H1 (cell line): ENCODE measurements at regions not wholly inside any gene's neighbourhood (a gene's known extent, or its start where the extent isn't known, plus 50 kb on each side); places are given as distances from the start of the nearest gene placed in this dataset.

Source experiments
- CTCF ChIA-PET: fragments of 300-600 bp; sonication (Branson Sonifier 250); formaldehyde crosslinking; loops from one replicate; lab custom pipeline; 2021; ENCODE audit not compliant: partially characterized antibody; lab: Charles Lee
- POLR2A ChIA-PET: fragments of 300-600 bp; sonication (Branson Sonifier 250); formaldehyde crosslinking; loops from one replicate; lab custom pipeline; 2021; ENCODE audit warnings: inconsistent platforms; ENCODE audit not compliant: partially characterized antibody; lab: Charles Lee
- DNase-seq, 2 experiments: peaks; one replicate each; pipeline versions ENCODE4 v3.0.0 to v3.0.0-alpha.2; 2010 to 2022; ENCODE audit warnings: low spot score in 2 of 2, low read depth in 1 of 2, mixed read lengths in 1 of 2
- FAIRE-seq: peaks from 2 replicates; lab custom pipeline; 2011; peaks lifted over from hg19 to GRCh38; lab: Jason Lieb, UNC
- H2AFZ ChIP-seq: 2 replicates; pipeline ENCODE4 v1.8.1; 2012; ENCODE audit warnings: low read length, inconsistent platforms
- H2AK5ac ChIP-seq: 2 replicates; pipeline ENCODE4 v1.6.1; 2013; ENCODE audit warnings: low read depth, low read length
- H2BK120ac ChIP-seq: replicated peaks from 2 replicates; pipeline ENCODE3; 2013; ENCODE audit warnings: low read depth, low read length, inconsistent platforms
- H2BK12ac ChIP-seq: 2 replicates; pipeline ENCODE4 v1.6.1; 2013; ENCODE audit warnings: low read depth, low read length
- H2BK15ac ChIP-seq: 2 replicates; pipeline ENCODE4 v1.6.1; 2013; ENCODE audit warnings: low read length
- H2BK20ac ChIP-seq: 2 replicates; pipeline ENCODE4 v1.6.1; 2013; ENCODE audit warnings: low read length
- H2BK5ac ChIP-seq: 2 replicates; pipeline ENCODE4 v1.6.1; 2013; ENCODE audit warnings: low read depth, low read length
- H3K14ac ChIP-seq: 2 replicates; pipeline ENCODE4 v1.6.1; 2013; ENCODE audit warnings: inconsistent platforms; ENCODE audit not compliant: insufficient read length
- H3K18ac ChIP-seq: 2 replicates; pipeline ENCODE4 v1.6.1; 2013; ENCODE audit warnings: low read length; ENCODE audit errors: extremely low read depth
- H3K23ac ChIP-seq: 2 replicates; pipeline ENCODE4 v1.6.1; 2013; ENCODE audit warnings: inconsistent platforms; ENCODE audit not compliant: insufficient read length
- H3K23me2 ChIP-seq: 2 replicates; pipeline ENCODE4 v1.6.1; 2013; ENCODE audit warnings: low read depth, low read length
- H3K27ac ChIP-seq: 2 replicates; pipeline ENCODE4 v1.6.1; 2011; ENCODE audit warnings: low read depth, low read length, inconsistent platforms
- H3K27me3 ChIP-seq, 4 experiments: replicated peaks in 1 of 4; 1 replicate in 1 of 4; 2 replicates in 3 of 4; pipeline versions ENCODE4 v1.6.1 to v1.8.1; 2011 to 2013; ENCODE audit warnings: low read length in 3 of 4, mild to moderate bottlenecking in 3 of 4, inconsistent platforms in 2 of 4, mixed read lengths in 2 of 4, moderate library complexity in 1 of 4; ENCODE audit not compliant: control insufficient read depth in 3 of 4, insufficient read depth in 3 of 4; ENCODE audit errors: extremely low read depth in 1 of 4
- H3K36me3 ChIP-seq, 4 experiments: 2 replicates each; pipeline versions ENCODE4 v1.6.1 to v1.8.1; 2011 to 2013; ENCODE audit warnings: mild to moderate bottlenecking in 4 of 4, low read length in 3 of 4, moderate library complexity in 2 of 4, control low read depth in 1 of 4, inconsistent platforms in 1 of 4; ENCODE audit not compliant: insufficient read depth in 4 of 4, control insufficient read depth in 2 of 4
- H3K4ac ChIP-seq: replicated peaks from 2 replicates; pipeline ENCODE3; 2013; ENCODE audit warnings: low read length, low read depth, mixed read lengths, inconsistent platforms; ENCODE audit not compliant: insufficient read length
- H3K4me1 ChIP-seq, 4 experiments: replicated peaks in 1 of 4; 1 replicate in 1 of 4; 2 replicates in 3 of 4; pipeline versions ENCODE4 v1.6.1 to v1.8.1; 2011 to 2013; ENCODE audit warnings: low read length in 3 of 4, inconsistent platforms in 2 of 4, mixed read lengths in 1 of 4; ENCODE audit not compliant: insufficient read depth in 4 of 4, control insufficient read depth in 3 of 4
- H3K4me2 ChIP-seq, 2 experiments: 2 replicates each; pipeline versions ENCODE4 v1.6.1 to v1.8.1; 2011 to 2013; ENCODE audit warnings: low read depth in 2 of 2, low read length in 2 of 2, control low read depth in 1 of 2, inconsistent platforms in 1 of 2, mild to moderate bottlenecking in 1 of 2; ENCODE audit not compliant: insufficient read depth in 1 of 2
- H3K4me3 ChIP-seq, 4 experiments: fragments of 200-600, 300-600 bp in 1 of 4; sonication (generic), shearing (Covaris generic), sonication (Bioruptor Twin) in 1 of 4; 2 replicates each; pipeline versions ENCODE4 v1.5.1 to v1.8.1; 2011 to 2016; ENCODE audit warnings: low read length in 4 of 4, low read depth in 3 of 4, control low read depth in 2 of 4, inconsistent platforms in 2 of 4, mild to moderate bottlenecking in 2 of 4, mixed read lengths in 1 of 4, moderate library complexity in 1 of 4; ENCODE audit not compliant: insufficient read depth in 2 of 4; ENCODE audit errors: extremely low read depth in 1 of 4
- H3K56ac ChIP-seq: replicated peaks from 2 replicates; pipeline ENCODE3; 2013; ENCODE audit warnings: low read depth, mild to moderate bottlenecking, mixed read lengths, low read length, inconsistent platforms; ENCODE audit not compliant: insufficient read length
- H3K79me1 ChIP-seq: 2 replicates; pipeline ENCODE4 v1.6.1; 2013; ENCODE audit warnings: low read depth, low read length, control low read depth
- H3K79me2 ChIP-seq, 2 experiments: 2 replicates each; pipeline versions ENCODE4 v1.6.1 to v1.8.1; 2012 to 2013; ENCODE audit warnings: low read length in 2 of 2, mild to moderate bottlenecking in 2 of 2, inconsistent platforms in 1 of 2; ENCODE audit not compliant: insufficient read depth in 2 of 2, control insufficient read depth in 1 of 2
- H3K9ac ChIP-seq, 4 experiments: replicated peaks in 1 of 4; 1 replicate in 1 of 4; 2 replicates in 3 of 4; pipeline versions ENCODE4 v1.6.1 to v1.8.1; 2011 to 2013; ENCODE audit warnings: low read depth in 3 of 4, low read length in 3 of 4, control low read depth in 2 of 4, mild to moderate bottlenecking in 2 of 4, moderate library complexity in 2 of 4, inconsistent platforms in 1 of 4; ENCODE audit errors: extremely low read depth in 1 of 4
- H3K9me3 ChIP-seq, 2 experiments: 2 replicates each; pipeline versions ENCODE4 v1.6.1 to v1.8.1; 2012 to 2013; ENCODE audit warnings: mild to moderate bottlenecking in 2 of 2, moderate library complexity in 2 of 2, control low read depth in 1 of 2, inconsistent platforms in 1 of 2, low read depth in 1 of 2, low read length in 1 of 2, mixed read lengths in 1 of 2; ENCODE audit not compliant: insufficient read depth in 2 of 2
- H4K20me1 ChIP-seq, 2 experiments: replicated peaks in 1 of 2; 2 replicates each; pipeline versions ENCODE3 to v1.8.1; 2011 to 2013; ENCODE audit warnings: inconsistent platforms in 2 of 2, low read length in 2 of 2, mild to moderate bottlenecking in 1 of 2; ENCODE audit not compliant: insufficient read depth in 2 of 2, control insufficient read depth in 1 of 2
- H4K5ac ChIP-seq: 2 replicates; pipeline ENCODE4 v1.6.1; 2013; ENCODE audit warnings: low read length, low read depth, mixed read lengths, inconsistent platforms; ENCODE audit not compliant: insufficient read length
- H4K8ac ChIP-seq: 2 replicates; pipeline ENCODE4 v1.8.0; 2013; ENCODE audit warnings: mild to moderate bottlenecking, moderate library complexity, low read length, inconsistent platforms; ENCODE audit not compliant: insufficient read depth; ENCODE audit errors: extremely low read depth
- H4K91ac ChIP-seq: replicated peaks from 2 replicates; pipeline ENCODE3; 2013; ENCODE audit warnings: low read length, mixed read lengths, inconsistent platforms; ENCODE audit not compliant: insufficient read length
- CHD1 ChIP-seq: IDR thresholded peaks from 2 replicates; pipeline ENCODE4 v1.6.1; 2012; ENCODE audit warnings: low read depth, low read length, improper control_type of control experiment
- EP300 ChIP-seq, 2 experiments: IDR thresholded peaks; 1 replicate in 1 of 2; 2 replicates in 1 of 2; pipeline ENCODE4 v1.6.1; 2011 to 2012; ENCODE audit warnings: low read depth in 2 of 2, low read length in 2 of 2, mild to moderate bottlenecking in 2 of 2, borderline replicate concordance in 1 of 2, inconsistent platforms in 1 of 2, moderate library complexity in 1 of 2
- GTF2F1 ChIP-seq: IDR thresholded peaks from 2 replicates; pipeline ENCODE4 v1.6.1; 2012; ENCODE audit warnings: low read depth, low read length, improper control_type of control experiment, borderline replicate concordance
- KDM1A ChIP-seq: fragments of 200-600, 300-600 bp; sonication (generic); IDR thresholded peaks from 2 replicates; pipeline ENCODE4 v1.7.1; 2016; ENCODE audit warnings: mild to moderate bottlenecking, low read length, borderline replicate concordance
- PHF8 ChIP-seq: fragments of 200-600 bp; sonication (generic); conservative IDR thresholded peaks from 2 replicates; pipeline ENCODE4 v1.7.1; 2012; ENCODE audit warnings: low read depth, mild to moderate bottlenecking, inconsistent platforms, low read length, moderate library complexity
- RFX5 ChIP-seq: IDR thresholded peaks from 2 replicates; pipeline ENCODE4 v1.6.1; 2011; ENCODE audit warnings: low read depth, low read length, improper control_type of control experiment, borderline replicate concordance
- RNF2 ChIP-seq: fragments of 200-900, 300-1000 bp; sonication (generic); IDR thresholded peaks from 2 replicates; pipeline ENCODE4 v1.7.1; 2016; ENCODE audit warnings: borderline replicate concordance, low read depth, mild to moderate bottlenecking, antibody characterized with exemption, low read length; ENCODE audit not compliant: poor library complexity, severe bottlenecking; ENCODE audit errors: missing control alignments
- TBP ChIP-seq: IDR thresholded peaks from 2 replicates; pipeline ENCODE4 v1.6.1; 2011; ENCODE audit warnings: low read depth, low read length, improper control_type of control experiment
- WGBS, 2 experiments: shearing (Covaris generic) in 1 of 2; methylation state at CpG; one replicate each; pipeline versions ENCODE4 v1.1.6 to v1.1.7; 2013 to 2015; ENCODE audit warnings: low lambda C conversion rate in 2 of 2, mixed read lengths in 2 of 2, inconsistent platforms in 1 of 2, low coverage in 1 of 2, missing lambda C conversion rate in 1 of 2; ENCODE audit not compliant: insufficient replicate concordance in 2 of 2, insufficient coverage in 1 of 2, insufficient read length in 1 of 2; ENCODE audit errors: extremely low coverage in 1 of 2, missing lambda C conversion rate in 1 of 2; 5-methylcytosine and 5-hydroxymethylcytosine counted together

- H3K36me3 ChIP-seq = no peaks in the 10 kb centered on the region
- H2BK5ac ChIP-seq = no peak overlapping the region
- no peak overlapping the region for H3K4me3 ChIP-seq
- no peak overlapping the region for H2BK120ac ChIP-seq
- H3K9ac ChIP-seq = no peak overlapping the region
- H3K79me2 ChIP-seq = no peaks in the 10 kb centered on the region
- no peak for DNase-seq
- no peak overlapping the region for H3K23ac ChIP-seq
- no peak overlapping the region for H3K4me2 ChIP-seq
- no peak overlapping the region for H3K56ac ChIP-seq
- H4K5ac ChIP-seq = no peak overlapping the region
- TF ChIP-seq RFX5 (no peak), EP300 (IDR thresholded peaks at IDR 0.05; ENCODE audit: borderline replicate concordance in 1 of 2, low read depth in 2 of 2, low read length in 2 of 2) (no peak), TBP (no peak), KDM1A (no peak), RNF2 (no peak), GTF2F1 (no peak), PHF8 (no peak), CHD1 (no peak)
- H2BK12ac ChIP-seq = no peak overlapping the region
- H2AK5ac ChIP-seq = no peak overlapping the region
- H3K27me3 ChIP-seq = no peaks in the 10 kb centered on the region
- POLR2A ChIA-PET = no interaction called here
- H4K20me1 ChIP-seq = no peaks in the 10 kb centered on the region
- no peak overlapping the region for H3K4ac ChIP-seq
- CTCF ChIA-PET = no interaction called here
- H3K27ac ChIP-seq = no peak overlapping the region
- H4K91ac ChIP-seq = no peak overlapping the region
- H3K4me1 ChIP-seq = no peaks in the 10 kb centered on the region
- no peak overlapping the region for H4K8ac ChIP-seq
- 93% methylated on average over 3 of the region's 3 CpGs; no CpG with 5 or more reads in 1 of the 2 experiments for WGBS, 2 experiments
- H3K79me1 ChIP-seq = no peaks in the 10 kb centered on the region
- no peaks in the 10 kb centered on the region for H3K9me3 ChIP-seq
- no peak overlapping the region for H2BK20ac ChIP-seq
- FAIRE-seq = no peak
- H3K23me2 ChIP-seq = no peaks in the 10 kb centered on the region
- H2BK15ac ChIP-seq = no peak overlapping the region
- no peak overlapping the region for H2AFZ ChIP-seq
- no peak overlapping the region for H3K18ac ChIP-seq
- no peak overlapping the region for H3K14ac ChIP-seq
Measured at GRCh38 chr1:221089273-221089672, 210.0 kb downstream of the HLX start.
